Gastroesophageal sphincter (tissue), 3 donors: ENCODE measurements at regions not wholly inside any gene's neighbourhood (a gene's known extent, or its start where the extent isn't known, plus 50 kb on each side); places are given as distances from the start of the nearest gene placed in this dataset.

Experiments
- EP300 ChIP-seq: sonication (generic); formaldehyde crosslinking; IDR thresholded peaks from one replicate; pipeline ENCODE4 v1.6.1; 2017; ENCODE audit warnings: antibody characterized with exemption, mild to moderate bottlenecking
- TF ChIP-seq, protein P1 (sequence below), 4 experiments: fragments of 200-600 bp in 2 of 4; fragments of 450-650 bp in 2 of 4; sonication (generic) in 1 of 4; IDR thresholded peaks; one replicate each; pipeline ENCODE4 v1.5.1; 2017 to 2019; ENCODE audit warnings: antibody characterized with exemption in 4 of 4, mild to moderate bottlenecking in 2 of 4, moderate library complexity in 2 of 4

DNA sequence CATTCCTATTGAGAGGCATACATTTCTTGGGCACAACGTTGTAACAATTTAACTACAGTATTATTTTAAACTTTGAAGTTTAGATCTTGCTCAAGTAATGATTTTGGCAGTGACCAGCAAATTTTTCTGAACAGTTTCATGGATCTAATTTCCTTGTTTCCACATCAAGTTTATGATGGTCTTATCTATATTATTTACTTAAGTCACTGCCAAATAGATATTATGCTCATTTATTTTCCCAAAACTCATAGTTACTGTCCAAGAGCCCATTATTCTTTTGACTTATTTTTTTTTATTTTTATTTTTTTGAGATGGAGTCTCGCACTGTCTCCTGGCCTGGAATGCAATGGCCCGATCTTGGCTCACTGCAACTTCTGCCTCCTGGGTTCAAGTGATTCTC lies 86.5 kb upstream of the TLE4 start:
- TF ChIP-seq, protein P1, sequence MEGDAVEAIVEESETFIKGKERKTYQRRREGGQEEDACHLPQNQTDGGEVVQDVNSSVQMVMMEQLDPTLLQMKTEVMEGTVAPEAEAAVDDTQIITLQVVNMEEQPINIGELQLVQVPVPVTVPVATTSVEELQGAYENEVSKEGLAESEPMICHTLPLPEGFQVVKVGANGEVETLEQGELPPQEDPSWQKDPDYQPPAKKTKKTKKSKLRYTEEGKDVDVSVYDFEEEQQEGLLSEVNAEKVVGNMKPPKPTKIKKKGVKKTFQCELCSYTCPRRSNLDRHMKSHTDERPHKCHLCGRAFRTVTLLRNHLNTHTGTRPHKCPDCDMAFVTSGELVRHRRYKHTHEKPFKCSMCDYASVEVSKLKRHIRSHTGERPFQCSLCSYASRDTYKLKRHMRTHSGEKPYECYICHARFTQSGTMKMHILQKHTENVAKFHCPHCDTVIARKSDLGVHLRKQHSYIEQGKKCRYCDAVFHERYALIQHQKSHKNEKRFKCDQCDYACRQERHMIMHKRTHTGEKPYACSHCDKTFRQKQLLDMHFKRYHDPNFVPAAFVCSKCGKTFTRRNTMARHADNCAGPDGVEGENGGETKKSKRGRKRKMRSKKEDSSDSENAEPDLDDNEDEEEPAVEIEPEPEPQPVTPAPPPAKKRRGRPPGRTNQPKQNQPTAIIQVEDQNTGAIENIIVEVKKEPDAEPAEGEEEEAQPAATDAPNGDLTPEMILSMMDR (IDR thresholded peaks at IDR 0.05): no peak
- TF ChIP-seq EP300: no peak
